ENCODE measurements at regions not wholly inside any gene's neighbourhood (a gene's known extent, or its start where the extent isn't known, plus 50 kb on each side); places are given as distances from the start of the nearest gene placed in this dataset.

GRCh38 chr1:198906739-198907422 lies 268.0 kb downstream of the PTPRC start:
- FAIRE-seq, result no peak

- no peak for FAIRE-seq
Measured at GRCh38 chr1:198907423-198907746, 268.5 kb downstream of the PTPRC start.

GRCh38 chr1:198908995-198909394 lies 270.2 kb downstream of the PTPRC start:
- FAIRE-seq, result no peak

GRCh38 chr1:198909973-198910372 lies 271.1 kb downstream of the PTPRC start:
- no peak for FAIRE-seq

- FAIRE-seq, result no peak
Measured at GRCh38 chr1:198910816-198911215, 272.0 kb downstream of the PTPRC start.

- FAIRE-seq, result no peak
Measured at GRCh38 chr1:198912046-198912445, 273.2 kb downstream of the PTPRC start.

- no peak for FAIRE-seq
Measured at GRCh38 chr1:198913667-198914066, 274.8 kb downstream of the PTPRC start.

- FAIRE-seq, result no peak
Measured at GRCh38 chr1:198915327-198916231, 276.7 kb downstream of the PTPRC start.

GRCh38 chr1:198917226-198917625 lies 278.4 kb downstream of the PTPRC start:
- FAIRE-seq, result no peak

GRCh38 chr1:198918920-198919319 lies 280.1 kb downstream of the PTPRC start:
- no peak for FAIRE-seq

GRCh38 chr1:198919667-198920398 lies 281.0 kb downstream of the PTPRC start:
- no peak for FAIRE-seq

GRCh38 chr1:198922638-198923430 lies 284.0 kb downstream of the PTPRC start:
- no peak for FAIRE-seq

- FAIRE-seq, result no peak
Measured at GRCh38 chr1:198923993-198924392, 285.2 kb downstream of the PTPRC start.

GRCh38 chr1:198925567-198925966 lies 286.7 kb downstream of the PTPRC start:
- FAIRE-seq, result no peak

GRCh38 chr1:198927129-198927528 lies 288.3 kb downstream of the PTPRC start:
- FAIRE-seq, result no peak

GRCh38 chr1:198929111-198929604 lies 290.3 kb downstream of the PTPRC start:
- no peak for FAIRE-seq

- FAIRE-seq, result no peak
Measured at GRCh38 chr1:198929961-198930599, 291.2 kb downstream of the PTPRC start.

- FAIRE-seq, result no peak
Measured at GRCh38 chr1:198932351-198932991, 293.6 kb downstream of the PTPRC start.

- no peak for FAIRE-seq
Measured at GRCh38 chr1:198933515-198934222, 294.8 kb downstream of the PTPRC start.

GRCh38 chr1:198934426-198934825 lies 295.6 kb downstream of the PTPRC start:
- FAIRE-seq, result no peak

GRCh38 chr1:198934901-198935305 lies 296.1 kb downstream of the PTPRC start:
- FAIRE-seq, result no peak
